Immature natural killer cell (primary cell): ENCODE measurements at regions not wholly inside any gene's neighbourhood (a gene's known extent, or its start where the extent isn't known, plus 50 kb on each side); places are given as distances from the start of the nearest gene placed in this dataset.

ENCODE experiments used
- DNase-seq, 3 donors: peaks; one replicate each; pipeline ENCODE4 v3.0.0; 2022; ENCODE audit warnings: mixed read lengths in 1 of 3
- H3K27ac Mint-ChIP-seq, 6 donors: one replicate each; pipeline ENCODE4 v1.8.0; 2020; ENCODE audit warnings: mixed read lengths in 6 of 6, mild to moderate bottlenecking in 5 of 6, inconsistent platforms in 4 of 6, moderate library complexity in 3 of 6
- H3K27me3 Mint-ChIP-seq, 3 donors: one replicate each; pipeline ENCODE4 v1.8.0; 2020 to 2021; ENCODE audit warnings: low read depth in 3 of 3, mild to moderate bottlenecking in 3 of 3, mixed read lengths in 3 of 3, moderate library complexity in 3 of 3, inconsistent platforms in 1 of 3
- H3K36me3 Mint-ChIP-seq, 3 donors: one replicate each; pipeline ENCODE4 v1.8.0; 2020; ENCODE audit warnings: mixed read lengths in 3 of 3, inconsistent platforms in 2 of 3, mild to moderate bottlenecking in 2 of 3
- H3K4me1 Mint-ChIP-seq, 2 donors: one replicate each; pipeline ENCODE4 v1.8.0; 2020; ENCODE audit warnings: inconsistent platforms in 2 of 2, mild to moderate bottlenecking in 2 of 2, mixed read lengths in 2 of 2, moderate library complexity in 1 of 2
- H3K4me3 Mint-ChIP-seq, 5 donors: one replicate each; pipeline ENCODE4 v1.8.0; 2020; ENCODE audit warnings: mild to moderate bottlenecking in 5 of 5, mixed read lengths in 5 of 5, inconsistent platforms in 3 of 5, moderate library complexity in 3 of 5
- H3K9me3 Mint-ChIP-seq, 6 donors: one replicate each; pipeline ENCODE4 v1.8.0; 2020; ENCODE audit warnings: mild to moderate bottlenecking in 6 of 6, mixed read lengths in 6 of 6, inconsistent platforms in 4 of 6, moderate library complexity in 3 of 6

DNA sequence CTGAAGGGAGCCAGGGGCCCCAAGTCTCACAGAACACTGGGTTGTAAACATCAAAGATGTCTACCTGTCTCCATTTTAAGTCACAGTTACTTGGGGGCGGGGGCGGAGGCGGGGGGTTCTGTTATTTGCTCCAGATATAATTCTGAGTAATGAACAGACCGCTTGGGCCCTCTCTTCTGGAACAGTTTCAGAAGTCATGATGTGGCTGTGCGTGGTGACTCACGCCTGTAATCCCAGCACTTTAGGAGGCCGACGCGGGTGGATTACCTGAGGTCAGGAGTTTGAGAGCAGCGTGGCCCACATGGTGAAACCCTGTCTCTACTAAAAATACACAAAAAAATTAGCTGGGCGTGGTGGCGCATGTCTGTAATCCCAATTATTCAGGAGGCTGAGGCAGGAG, 157.9 kb upstream of the APCDD1 start:
- Mint-ChIP-seq H3K4me3 (no peak overlapping the region), H3K27me3 (peaks cover 0 to 2% (median 2%) of the 10 kb centered on the region in 3 donors), H3K36me3 (no peaks in the 10 kb centered on the region), H3K27ac (no peak overlapping the region), H3K4me1 (no peaks in the 10 kb centered on the region), H3K9me3 (peaks cover 0 to 4% (median 0%) of the 10 kb centered on the region in 6 donors)
- no peak for DNase-seq

DNA sequence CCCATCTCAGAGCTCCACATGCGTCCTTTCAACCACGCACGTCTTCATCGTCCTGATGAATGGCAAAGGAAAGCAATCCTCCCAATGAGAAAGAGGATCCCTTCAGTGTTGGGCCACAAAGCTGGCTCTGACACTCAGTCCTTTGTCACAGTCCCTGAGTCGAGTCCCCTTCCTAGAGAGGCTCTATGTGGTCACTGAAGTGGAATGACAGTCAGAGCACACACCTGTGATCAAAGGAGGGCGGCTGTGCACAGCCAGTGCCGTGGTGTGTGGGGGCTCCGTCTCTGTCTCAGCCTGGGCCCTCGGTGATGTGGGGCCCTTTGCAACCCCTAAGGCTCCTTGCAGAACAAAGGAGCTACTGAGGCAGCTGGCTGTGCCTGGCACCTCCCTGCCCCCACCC, 157.3 kb upstream of the APCDD1 start:
- Mint-ChIP-seq H3K27me3 (peaks cover 0 to 4% (median 2%) of the 10 kb centered on the region in 3 donors), H3K9me3 (peaks cover 0 to 4% (median 0%) of the 10 kb centered on the region in 6 donors), H3K4me3 (no peak overlapping the region), H3K27ac (no peak overlapping the region), H3K36me3 (no peaks in the 10 kb centered on the region), H3K4me1 (no peaks in the 10 kb centered on the region)
- no peak for DNase-seq

DNA sequence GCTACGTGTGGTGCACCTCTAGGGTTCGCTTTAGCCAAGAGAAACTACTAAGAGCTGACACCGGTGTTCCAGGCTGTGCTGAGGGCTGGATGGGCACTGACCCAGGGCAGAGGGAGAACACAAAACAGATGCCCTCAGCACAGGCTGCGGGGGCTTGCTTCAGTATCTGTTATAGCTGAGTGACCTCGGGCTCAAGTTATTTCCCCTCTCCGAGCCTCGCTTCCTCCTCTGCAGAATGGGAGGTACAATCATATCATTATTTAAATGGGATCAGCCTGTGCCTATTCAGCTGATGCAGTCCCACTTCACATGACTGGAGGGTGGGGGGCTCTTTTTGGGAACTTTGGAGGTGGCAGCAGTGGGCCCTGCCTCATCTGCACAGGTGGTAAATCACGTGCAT, 156.1 kb upstream of the APCDD1 start:
- no peaks in the 10 kb centered on the region for H3K36me3 Mint-ChIP-seq
- H3K4me1 Mint-ChIP-seq: no peaks in the 10 kb centered on the region
- peaks cover 2 to 4% (median 4%) of the 10 kb centered on the region in 3 donors for H3K27me3 Mint-ChIP-seq
- no peak overlapping the region for H3K4me3 Mint-ChIP-seq
- H3K9me3 Mint-ChIP-seq: peaks cover 0 to 2% (median 0%) of the 10 kb centered on the region in 6 donors
- no peak for DNase-seq
- H3K27ac Mint-ChIP-seq: no peak overlapping the region

DNA sequence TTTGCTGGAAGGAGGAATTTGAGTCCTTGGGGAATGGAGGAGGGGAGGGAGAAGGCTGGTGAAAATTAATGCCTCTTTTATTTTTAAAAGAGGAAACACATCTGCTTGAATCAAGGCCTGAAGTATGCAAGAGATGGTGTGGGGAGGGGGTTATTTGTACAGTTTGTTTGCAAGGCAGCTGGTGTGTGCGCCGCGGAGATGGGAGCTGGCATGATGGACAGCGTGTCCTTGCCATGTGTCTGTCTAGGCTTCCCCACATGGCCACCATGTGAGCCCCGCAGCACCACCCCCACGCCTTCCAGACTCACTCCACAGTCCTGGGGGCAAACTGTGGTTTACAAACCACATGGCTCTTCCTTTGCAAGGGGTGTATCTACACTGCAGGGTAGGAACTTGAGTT, 154.8 kb upstream of the APCDD1 start:
- Mint-ChIP-seq H3K36me3 (no peaks in the 10 kb centered on the region), H3K27ac (no peak overlapping the region), H3K4me3 (no peak overlapping the region), H3K27me3 (peaks cover 0 to 4% (median 4%) of the 10 kb centered on the region in 3 donors), H3K9me3 (no peaks in the 10 kb centered on the region), H3K4me1 (no peaks in the 10 kb centered on the region)
- no peak for DNase-seq

DNA sequence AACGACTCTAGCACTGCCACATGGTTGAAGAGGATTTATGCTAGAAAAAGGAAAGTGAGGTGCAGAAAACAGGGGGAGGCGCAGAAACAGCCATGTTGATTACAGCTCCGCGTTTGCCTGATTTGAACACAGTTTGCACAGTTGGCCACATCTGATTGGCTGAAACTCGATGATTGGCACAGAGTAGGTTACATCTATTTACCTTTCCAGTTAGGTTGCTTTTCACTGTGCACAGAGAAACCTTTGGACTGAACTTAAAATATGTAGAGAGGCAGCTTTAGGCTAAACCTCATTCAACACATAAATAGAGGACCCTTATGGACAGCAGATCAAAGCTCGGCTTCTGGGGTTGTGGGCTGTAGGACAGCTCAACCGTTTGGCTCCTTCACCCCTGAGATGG, 153.7 kb upstream of the APCDD1 start:
- peaks cover 0 to 4% (median 4%) of the 10 kb centered on the region in 3 donors for H3K27me3 Mint-ChIP-seq
- H3K9me3 Mint-ChIP-seq: no peaks in the 10 kb centered on the region
- no peaks in the 10 kb centered on the region for H3K36me3 Mint-ChIP-seq
- H3K4me1 Mint-ChIP-seq: no peaks in the 10 kb centered on the region
- no peak overlapping the region for H3K4me3 Mint-ChIP-seq
- no peak overlapping the region for H3K27ac Mint-ChIP-seq
- no peak for DNase-seq

DNA sequence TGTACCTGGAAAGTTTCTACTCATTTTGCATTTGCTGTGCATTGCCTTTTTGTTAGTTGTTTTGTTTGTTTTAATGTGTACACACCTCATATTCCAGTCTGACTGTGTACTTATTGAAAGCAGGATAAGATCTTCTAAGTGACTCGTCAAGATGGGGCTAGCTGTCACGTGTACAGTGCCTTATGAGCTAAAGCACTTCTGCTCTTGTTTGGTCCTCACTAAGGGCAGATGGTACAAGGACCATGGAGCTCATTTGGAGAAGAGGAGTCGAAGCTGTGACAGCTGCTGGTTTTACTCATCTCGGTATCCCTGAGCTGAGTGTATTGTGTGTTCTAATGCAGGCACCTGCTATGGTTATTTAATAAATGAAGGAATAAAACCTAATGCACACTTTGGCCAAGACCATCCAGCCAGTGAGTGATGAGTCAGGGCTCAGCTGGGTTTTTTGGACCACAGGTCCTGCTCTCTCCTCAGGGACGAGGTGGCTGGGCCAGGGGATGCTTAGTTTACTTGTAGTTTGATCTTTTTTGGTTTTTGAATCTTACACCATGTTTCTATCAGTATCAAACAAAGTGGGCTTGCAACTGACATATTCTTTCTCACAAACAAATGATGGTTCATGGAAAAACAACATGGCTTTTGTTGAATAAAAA, 152.5 kb upstream of the APCDD1 start:
- Mint-ChIP-seq H3K27ac (no peak overlapping the region), H3K9me3 (no peaks in the 10 kb centered on the region), H3K27me3 (peaks cover 0 to 7% (median 4%) of the 10 kb centered on the region in 3 donors), H3K36me3 (no peaks in the 10 kb centered on the region), H3K4me1 (no peaks in the 10 kb centered on the region), H3K4me3 (no peak overlapping the region)
- no peak for DNase-seq

DNA sequence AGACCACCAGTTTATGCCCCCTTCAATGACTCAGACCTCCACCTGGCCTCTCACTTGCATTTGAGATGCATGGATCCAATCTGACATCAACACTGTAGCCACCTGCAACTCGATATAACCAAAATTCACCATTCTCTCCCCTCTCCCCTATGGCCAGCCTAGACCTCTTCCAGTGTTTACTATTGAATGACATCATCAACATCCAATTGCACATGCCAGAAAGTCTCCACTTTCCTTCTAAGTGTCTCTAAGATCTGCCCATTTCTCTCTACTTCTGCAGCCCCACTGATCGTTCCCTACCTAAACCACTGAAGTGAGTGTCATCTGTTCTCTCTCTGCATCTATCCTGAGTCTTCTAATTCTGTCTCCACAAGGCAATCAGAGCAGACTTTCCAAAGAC, 151.3 kb upstream of the APCDD1 start:
- Mint-ChIP-seq H3K4me3 (no peak overlapping the region), H3K9me3 (no peaks in the 10 kb centered on the region)
- DNase-seq: no peak

DNA sequence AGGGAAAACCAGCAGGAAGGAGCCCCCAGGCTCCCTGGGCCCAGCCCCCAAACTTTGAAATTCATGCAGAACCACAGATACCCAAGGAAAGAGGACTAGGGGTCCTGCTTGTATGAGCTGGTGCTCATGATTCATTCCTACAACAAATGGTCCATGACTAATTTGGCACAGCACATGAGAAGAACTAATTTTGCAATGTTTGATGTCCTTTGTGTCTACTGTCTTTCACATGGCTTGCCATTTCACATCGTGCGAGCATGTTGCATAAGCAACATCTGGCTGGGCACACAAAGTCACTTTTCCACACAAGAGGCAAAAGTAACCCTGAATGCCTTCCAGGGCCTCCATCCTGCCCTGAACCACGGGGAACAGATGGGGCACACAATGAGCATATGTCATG, 149.6 kb upstream of the APCDD1 start:
- no peak for DNase-seq
- H3K27me3 Mint-ChIP-seq: peaks cover 2 to 8% (median 5%) of the 10 kb centered on the region in 3 donors
- no peaks in the 10 kb centered on the region for H3K36me3 Mint-ChIP-seq
- H3K4me3 Mint-ChIP-seq: no peak overlapping the region
- no peaks in the 10 kb centered on the region for H3K4me1 Mint-ChIP-seq
- no peak overlapping the region for H3K27ac Mint-ChIP-seq
- H3K9me3 Mint-ChIP-seq: no peaks in the 10 kb centered on the region

More for the DNA sequence above, 151.3 kb upstream of the APCDD1 start:
- Mint-ChIP-seq H3K4me1 (no peaks in the 10 kb centered on the region), H3K36me3 (no peaks in the 10 kb centered on the region), H3K27me3 (peaks cover 0 to 8% (median 5%) of the 10 kb centered on the region in 3 donors), H3K27ac (no peak overlapping the region)

DNA sequence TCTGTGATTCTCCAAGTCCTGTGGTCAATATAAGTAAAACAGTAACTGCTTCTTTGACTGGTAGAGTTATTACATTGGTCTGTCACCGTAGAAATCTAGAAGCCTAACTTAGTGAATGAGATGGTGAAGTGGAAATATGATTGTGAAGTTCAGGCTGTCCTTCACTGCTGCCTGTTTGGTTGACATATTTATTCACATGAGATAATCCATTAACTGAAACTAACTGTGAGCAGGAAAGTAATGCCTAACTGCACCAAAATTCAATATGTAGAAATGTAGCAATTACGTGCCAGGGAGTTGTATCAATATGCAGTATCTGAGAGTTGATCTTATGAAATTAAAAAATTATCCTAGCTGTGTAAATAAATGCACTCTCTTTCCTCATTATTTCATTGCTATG, 147.7 kb upstream of the APCDD1 start:
- H3K27ac Mint-ChIP-seq: no peak overlapping the region
- no peaks in the 10 kb centered on the region for H3K4me1 Mint-ChIP-seq
- no peak overlapping the region for H3K4me3 Mint-ChIP-seq
- H3K27me3 Mint-ChIP-seq: peaks cover 1 to 9% (median 4%) of the 10 kb centered on the region in 3 donors
- no peaks in the 10 kb centered on the region for H3K36me3 Mint-ChIP-seq
- no peak for DNase-seq
- H3K9me3 Mint-ChIP-seq: peaks cover 0 to 1% (median 0%) of the 10 kb centered on the region in 6 donors

DNA sequence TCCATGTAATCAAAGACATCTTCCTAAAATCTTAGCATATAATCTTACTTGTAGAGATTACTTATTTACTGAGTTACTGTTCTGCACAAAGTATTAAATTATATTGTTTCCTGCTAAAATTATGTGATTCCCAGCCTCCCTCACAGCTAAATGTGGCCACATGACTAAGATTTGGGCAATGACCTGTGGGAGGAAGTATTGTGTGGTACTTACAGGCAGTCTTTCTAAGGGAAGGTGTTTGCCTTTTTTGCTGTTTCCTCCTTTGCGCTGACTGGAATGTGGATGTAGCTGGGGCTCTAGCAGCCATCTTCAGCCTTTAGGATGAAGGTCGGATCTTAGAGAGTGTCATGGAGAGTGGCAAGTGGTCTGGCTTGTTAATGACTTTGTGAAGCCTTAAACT, 146.3 kb upstream of the APCDD1 start:
- H3K4me3 Mint-ChIP-seq: no peak overlapping the region
- H3K9me3 Mint-ChIP-seq: peaks cover 0 to 1% (median 0%) of the 10 kb centered on the region in 6 donors
- H3K27me3 Mint-ChIP-seq: peaks cover 1 to 7% (median 6%) of the 10 kb centered on the region in 3 donors
- no peaks in the 10 kb centered on the region for H3K4me1 Mint-ChIP-seq
- no peaks in the 10 kb centered on the region for H3K36me3 Mint-ChIP-seq
- DNase-seq: no peak
- H3K27ac Mint-ChIP-seq: no peak overlapping the region

DNA sequence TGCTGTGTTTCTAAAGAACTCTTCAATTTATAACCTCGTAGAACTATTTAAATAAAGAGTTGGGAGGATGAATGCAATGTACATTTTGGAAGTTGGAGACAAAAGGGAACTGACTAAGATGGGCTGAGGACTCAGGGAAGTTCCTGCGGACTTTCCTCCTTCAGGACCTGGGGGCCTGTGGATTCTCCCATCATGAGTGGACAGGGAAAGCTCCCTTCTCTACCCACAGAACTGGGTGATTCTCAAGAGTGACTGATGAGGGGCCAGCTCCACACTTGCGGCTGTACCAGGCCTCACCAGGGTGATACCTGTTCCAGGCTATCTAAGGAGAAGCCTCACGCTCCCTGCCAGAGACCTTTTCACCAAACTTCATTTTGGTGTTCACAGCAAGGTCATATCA, 143.8 kb upstream of the APCDD1 start:
- Mint-ChIP-seq H3K36me3 (no peaks in the 10 kb centered on the region), H3K27ac (no peak overlapping the region), H3K4me1 (peaks cover 0 to 4% of the 10 kb centered on the region in 2 donors), H3K4me3 (no peak overlapping the region), H3K27me3 (peaks cover 1 to 6% (median 6%) of the 10 kb centered on the region in 3 donors), H3K9me3 (peaks cover 0 to 1% (median 0%) of the 10 kb centered on the region in 6 donors)
- no peak for DNase-seq

DNA sequence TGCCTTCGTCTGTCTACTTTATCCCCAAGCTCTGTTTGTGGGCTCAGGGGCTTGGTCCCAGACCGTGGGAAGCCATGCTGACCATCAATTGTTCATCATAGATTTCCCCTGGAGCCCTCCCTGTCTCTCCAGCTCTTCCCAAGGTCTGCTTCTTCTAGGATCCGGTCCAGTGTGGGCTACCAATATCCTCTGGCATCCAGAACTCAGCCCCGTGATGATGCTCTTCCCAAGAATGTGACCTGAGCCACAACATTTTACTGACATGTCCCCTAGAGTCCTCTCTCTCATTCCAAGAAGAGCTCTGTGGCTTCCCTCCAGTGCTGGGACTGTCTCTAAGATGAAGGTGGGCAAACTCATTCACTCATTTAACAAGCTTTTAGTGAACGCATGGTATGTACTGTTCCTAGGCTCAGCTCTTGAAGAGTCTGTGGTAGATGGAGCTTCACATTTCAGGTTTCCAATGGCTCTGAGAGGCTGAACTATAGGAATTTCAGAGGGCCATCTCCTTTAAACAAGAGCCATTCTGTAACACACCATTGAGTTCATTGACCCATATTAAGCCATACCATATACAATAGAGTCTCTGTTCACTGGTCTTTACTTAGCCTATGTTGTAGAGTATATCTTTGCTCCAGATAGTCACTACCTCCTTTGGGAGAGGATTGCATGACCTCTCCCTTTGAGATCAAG, 142.0 kb upstream of the APCDD1 start:
- Mint-ChIP-seq H3K9me3 (peaks cover 0 to 1% (median 0%) of the 10 kb centered on the region in 6 donors), H3K4me1 (peaks cover 0 to 7% of the 10 kb centered on the region in 2 donors), H3K36me3 (no peaks in the 10 kb centered on the region), H3K4me3 (no peak overlapping the region), H3K27me3 (peaks cover 1 to 6% (median 2%) of the 10 kb centered on the region in 3 donors), H3K27ac (no peak overlapping the region)
- no peak for DNase-seq

DNA sequence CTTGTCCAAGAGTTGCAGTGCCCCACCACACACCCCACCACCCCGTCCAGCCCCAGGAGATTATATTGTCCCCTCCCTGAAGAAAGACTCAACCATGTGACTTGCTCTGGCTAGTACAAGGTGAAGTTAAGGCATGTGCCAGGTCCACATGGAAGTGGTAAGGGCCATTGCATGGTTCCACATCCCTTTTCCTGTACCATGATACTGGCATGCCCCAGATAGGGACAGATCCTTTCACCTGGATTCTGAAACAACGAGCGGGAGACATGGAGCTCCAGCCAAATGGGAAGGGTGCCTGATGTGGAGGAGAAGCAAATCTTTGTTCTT, 141.5 kb upstream of the APCDD1 start:
- Mint-ChIP-seq H3K9me3 (peaks cover 0 to 1% (median 0%) of the 10 kb centered on the region in 6 donors), H3K27me3 (peaks cover 0 to 6% (median 2%) of the 10 kb centered on the region in 3 donors), H3K4me3 (no peak overlapping the region), H3K4me1 (peaks cover 0 to 7% of the 10 kb centered on the region in 2 donors), H3K36me3 (no peaks in the 10 kb centered on the region), H3K27ac (no peak overlapping the region)
- DNase-seq: no peak

DNA sequence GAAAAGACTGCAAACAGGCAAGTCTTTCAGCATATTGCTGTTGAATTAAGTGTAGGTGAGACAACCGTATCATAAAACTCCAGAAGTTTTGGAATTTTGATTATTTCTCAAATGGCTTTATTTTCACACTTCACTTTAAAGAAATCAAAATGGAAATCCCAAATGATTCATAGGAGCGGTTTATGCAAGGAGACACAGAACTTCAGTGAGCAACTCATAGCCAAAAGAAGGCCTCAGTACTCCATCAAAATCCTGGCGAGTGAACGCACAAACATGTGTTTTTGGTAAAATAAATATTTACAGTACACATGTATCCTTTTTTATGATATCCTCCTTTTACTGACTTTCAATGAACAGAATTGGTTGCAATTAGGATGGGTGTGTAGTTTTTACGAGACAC, 140.4 kb upstream of the APCDD1 start:
- Mint-ChIP-seq H3K27me3 (peaks cover 0 to 6% (median 2%) of the 10 kb centered on the region in 3 donors), H3K4me3 (no peak overlapping the region), H3K4me1 (peaks cover 0 to 7% of the 10 kb centered on the region in 2 donors), H3K27ac (no peak overlapping the region), H3K9me3 (peaks cover 0 to 1% (median 0%) of the 10 kb centered on the region in 6 donors), H3K36me3 (no peaks in the 10 kb centered on the region)
- DNase-seq: no peak
